Liver (tissue), 8 donors: ENCODE measurements at regions not wholly inside any gene's neighbourhood (a gene's known extent, or its start where the extent isn't known, plus 50 kb on each side); places are given as distances from the start of the nearest gene placed in this dataset.

Experiments used
- DNase-seq: peaks from one replicate; pipeline ENCODE4 v3.0.0-alpha.2; 2017; ENCODE audit warnings: low spot score
- H3K27ac ChIP-seq, 2 donors: one replicate each; pipeline ENCODE4 v1.7.0; 2013; ENCODE audit warnings: inconsistent platforms in 2 of 2, low read length in 2 of 2, control low read depth in 1 of 2, low read depth in 1 of 2, mild to moderate bottlenecking in 1 of 2
- H3K27me3 ChIP-seq, 4 donors: one replicate each; pipeline versions ENCODE4 v1.6.1 to v1.7.0; 2013; ENCODE audit warnings: low read length in 3 of 4, inconsistent platforms in 1 of 4, mild to moderate bottlenecking in 1 of 4, moderate library complexity in 1 of 4; ENCODE audit not compliant: control insufficient read depth in 4 of 4, insufficient read depth in 4 of 4
- H3K36me3 ChIP-seq, 4 donors: one replicate each; pipeline versions ENCODE4 v1.6.1 to v1.7.0; 2013; ENCODE audit warnings: low read length in 3 of 4, mild to moderate bottlenecking in 3 of 4, low read depth in 1 of 4, moderate library complexity in 1 of 4; ENCODE audit not compliant: control insufficient read depth in 4 of 4, insufficient read depth in 3 of 4
- H3K4me1 ChIP-seq, 4 donors: one replicate each; pipeline versions ENCODE4 v1.6.1 to v1.7.0; 2013; ENCODE audit warnings: low read length in 3 of 4, mild to moderate bottlenecking in 3 of 4, moderate library complexity in 1 of 4; ENCODE audit not compliant: control insufficient read depth in 4 of 4, insufficient read depth in 4 of 4
- H3K4me3 ChIP-seq, 3 donors: one replicate each; pipeline versions ENCODE4 v1.6.1 to v1.7.0; 2013; ENCODE audit warnings: low read length in 3 of 3, control low read depth in 1 of 3, low read depth in 1 of 3, mild to moderate bottlenecking in 1 of 3
- H3K9ac ChIP-seq, 2 donors: one replicate each; pipeline ENCODE4 v1.7.0; 2013; ENCODE audit warnings: low read length in 2 of 2, mild to moderate bottlenecking in 2 of 2, moderate library complexity in 2 of 2, control low read depth in 1 of 2, low read depth in 1 of 2
- H3K9me3 ChIP-seq, 4 donors: one replicate each; pipeline versions ENCODE4 v1.6.1 to v1.7.0; 2013; ENCODE audit warnings: low read length in 3 of 4; ENCODE audit not compliant: control insufficient read depth in 4 of 4
- FOXA1 ChIP-seq: IDR thresholded peaks from 2 replicates; pipeline ENCODE4 v1.6.1; 2016; ENCODE audit warnings: antibody characterized with exemption
- FOXA2 ChIP-seq: IDR thresholded peaks from 2 replicates; pipeline ENCODE4 v1.6.1; 2016; ENCODE audit warnings: antibody characterized with exemption
- GABPA ChIP-seq, 2 donors: IDR thresholded peaks in 1 of 2; conservative IDR thresholded peaks in 1 of 2; 2 replicates each; pipeline ENCODE4 v1.6.1; 2016; ENCODE audit warnings: antibody characterized with exemption in 2 of 2, mild to moderate bottlenecking in 1 of 2, moderate library complexity in 1 of 2
- HNF4A ChIP-seq, 2 donors: conservative IDR thresholded peaks; 2 replicates each; pipeline ENCODE4 v1.6.1; 2016; ENCODE audit warnings: antibody characterized with exemption in 2 of 2, mild to moderate bottlenecking in 2 of 2
- JUND ChIP-seq, 2 donors: IDR thresholded peaks; 2 replicates each; pipeline ENCODE4 v1.6.1; 2016; ENCODE audit warnings: antibody characterized with exemption in 2 of 2
- NR2F2 ChIP-seq: IDR thresholded peaks from 2 replicates; pipeline ENCODE4 v1.6.1; 2016; ENCODE audit warnings: antibody characterized with exemption
- RAD21 ChIP-seq, 2 donors: IDR thresholded peaks; 2 replicates each; pipeline ENCODE4 v1.6.1; 2016; ENCODE audit warnings: antibody characterized with exemption in 2 of 2, mild to moderate bottlenecking in 2 of 2
- RXRA ChIP-seq, 2 donors: IDR thresholded peaks; 2 replicates each; pipeline ENCODE4 v1.6.1; 2017 to 2018; ENCODE audit warnings: antibody characterized with exemption in 2 of 2, mild to moderate bottlenecking in 1 of 2
- SP1 ChIP-seq: IDR thresholded peaks from 2 replicates; pipeline ENCODE4 v1.6.1; 2018; ENCODE audit warnings: antibody characterized with exemption, mild to moderate bottlenecking
- TAF1 ChIP-seq: conservative IDR thresholded peaks from 2 replicates; pipeline ENCODE4 v1.6.1; 2016; ENCODE audit warnings: antibody characterized with exemption, mild to moderate bottlenecking
- YY1 ChIP-seq: IDR thresholded peaks from 2 replicates; pipeline ENCODE4 v1.6.1; 2016; ENCODE audit warnings: antibody characterized with exemption, mild to moderate bottlenecking
- whole genome bisulfite sequencing: extraction: QIAGEN DNeasy Blood & Tissue Kit; methylation state at CpG from one replicate; pipeline ENCODE4 v1.1.7; 2013; 5-methylcytosine and 5-hydroxymethylcytosine counted together
- TF ChIP-seq, protein P1 (sequence below): IDR thresholded peaks from 2 replicates; pipeline ENCODE4 v1.6.1; 2016; ENCODE audit warnings: antibody characterized with exemption
- TF ChIP-seq, protein P2 (sequence below): IDR thresholded peaks from 2 replicates; pipeline ENCODE4 v1.6.1; 2016; ENCODE audit warnings: antibody characterized with exemption
- TF ChIP-seq, protein P3 (sequence below): IDR thresholded peaks from 2 replicates; pipeline ENCODE4 v1.6.1; 2016; ENCODE audit warnings: antibody characterized with exemption
- TF ChIP-seq, protein P4 (sequence below): IDR thresholded peaks from 2 replicates; pipeline ENCODE4 v1.6.1; 2016; ENCODE audit warnings: antibody characterized with exemption, mild to moderate bottlenecking
- TF ChIP-seq, protein P5 (sequence below): fragments of 150-350 bp; IDR thresholded peaks from 2 replicates; pipeline ENCODE4 v1.5.1; 2017; ENCODE audit warnings: improper control_type of control experiment, low read depth, low read length; ENCODE audit not compliant: missing input control
- donor health status: healthy.
- donor health status: healthy.
- donor health status: healthy.
- donor health status: healthy.
- donor health status: healthy.

DNA sequence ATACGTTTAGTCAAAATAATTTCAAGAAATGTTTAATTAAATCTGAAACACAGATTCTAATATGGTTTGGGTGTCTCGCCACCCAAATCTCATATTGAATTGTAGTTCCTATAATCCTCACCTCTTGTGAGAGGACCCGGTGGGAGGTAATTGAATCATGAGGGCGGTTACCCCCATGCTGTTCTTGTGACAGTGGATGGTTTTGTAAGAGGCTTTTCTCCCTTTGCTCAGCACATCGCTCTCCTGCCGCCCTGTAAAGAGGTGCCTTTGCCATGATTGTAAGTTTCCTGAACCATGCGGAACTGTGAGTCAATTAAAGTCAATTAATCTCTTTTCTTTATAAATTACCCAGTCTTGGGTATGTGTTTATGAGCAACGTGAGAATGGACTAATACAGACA is 1045.1 kb upstream of the POU3F3 start:
- no peaks in the 10 kb centered on the region for H3K36me3 ChIP-seq

DNA sequence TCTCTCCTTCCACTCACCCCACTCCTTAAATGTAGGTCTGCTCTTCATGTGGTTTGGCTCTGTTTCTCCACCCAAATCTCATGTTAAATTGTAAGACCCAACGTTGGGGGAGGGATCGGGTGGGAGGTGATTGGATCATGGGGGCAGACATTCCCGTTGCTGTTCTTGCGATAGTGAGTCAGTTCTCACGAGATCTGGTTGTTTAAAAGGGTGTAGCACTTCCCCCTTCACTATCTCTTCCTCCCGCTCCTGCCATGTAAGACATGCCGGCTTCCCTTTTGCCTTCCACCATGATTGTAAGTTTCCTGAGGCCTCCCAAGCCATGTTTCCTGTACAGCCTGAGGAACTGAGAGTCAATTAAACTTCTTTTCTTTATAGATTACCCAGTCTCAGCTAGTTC is 1044.5 kb upstream of the POU3F3 start:
- no peak overlapping the region for H3K9ac ChIP-seq
- DNase-seq = no peak
- H3K36me3 ChIP-seq = no peaks in the 10 kb centered on the region
- H3K9me3 ChIP-seq = peaks cover 0 to 2% (median 0%) of the 10 kb centered on the region in 4 donors
- no peaks in the 10 kb centered on the region for H3K4me1 ChIP-seq
- no peak for TF ChIP-seq YY1
- H3K27ac ChIP-seq = no peak overlapping the region
- 65% methylated on average over 7 of the region's 7 CpGs for WGBS
- no peaks in the 10 kb centered on the region for H3K27me3 ChIP-seq
- no peak overlapping the region for H3K4me3 ChIP-seq

More for the DNA sequence above, 1045.1 kb upstream of the POU3F3 start:
- no peak overlapping the region for H3K27ac ChIP-seq
- TF ChIP-seq, protein P1, sequence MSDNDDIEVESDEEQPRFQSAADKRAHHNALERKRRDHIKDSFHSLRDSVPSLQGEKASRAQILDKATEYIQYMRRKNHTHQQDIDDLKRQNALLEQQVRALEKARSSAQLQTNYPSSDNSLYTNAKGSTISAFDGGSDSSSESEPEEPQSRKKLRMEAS = no peak
- no peak for TF ChIP-seq TAF1
- no peak for TF ChIP-seq JUND (IDR thresholded peaks at IDR 0.05)
- no peak for TF ChIP-seq HNF4A (conservative IDR thresholded peaks at IDR 0.05)
- no peak overlapping the region for H3K9ac ChIP-seq
- WGBS = 79% methylated on average over 8 of the region's 8 CpGs
- DNase-seq = no peak
- no peaks in the 10 kb centered on the region for H3K27me3 ChIP-seq
- H3K9me3 ChIP-seq = peaks cover 0 to 2% (median 0%) of the 10 kb centered on the region in 4 donors
- no peak overlapping the region for H3K4me3 ChIP-seq
- H3K4me1 ChIP-seq = no peaks in the 10 kb centered on the region

DNA sequence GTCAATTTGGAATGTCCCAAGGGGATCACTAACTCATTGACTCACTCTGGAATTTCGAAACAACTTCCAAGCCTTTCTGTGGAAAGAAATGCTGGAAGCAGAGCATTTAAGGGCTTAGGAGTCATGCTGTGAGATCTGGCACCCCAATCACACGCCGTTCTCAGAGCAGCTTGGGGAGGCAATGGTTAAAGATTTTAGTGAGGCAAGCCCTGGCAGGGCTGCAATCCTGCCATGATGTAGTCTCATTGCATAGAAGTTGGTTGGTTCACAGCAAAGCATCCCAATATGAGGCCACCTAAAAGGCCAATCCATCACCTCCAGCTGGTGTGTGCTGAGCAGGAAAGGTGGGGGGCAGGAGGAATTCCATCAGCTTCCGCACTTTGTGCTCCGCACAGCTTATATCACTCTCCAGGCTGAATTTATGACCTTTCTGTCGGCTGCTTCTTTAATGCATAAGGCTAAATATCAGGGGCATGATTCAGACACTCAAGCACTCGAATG is 1043.9 kb upstream of the POU3F3 start:
- H3K4me1 ChIP-seq = no peaks in the 10 kb centered on the region
- no peak overlapping the region for H3K9ac ChIP-seq
- no peaks in the 10 kb centered on the region for H3K36me3 ChIP-seq
- H3K9me3 ChIP-seq = peaks cover 0 to 2% (median 0%) of the 10 kb centered on the region in 4 donors
- 73% methylated on average over 7 of the region's 7 CpGs for WGBS
- H3K27me3 ChIP-seq = no peaks in the 10 kb centered on the region
- H3K4me3 ChIP-seq = no peak overlapping the region
- H3K27ac ChIP-seq = no peak overlapping the region
- no peak for TF ChIP-seq SP1
- no peak for TF ChIP-seq JUND (IDR thresholded peaks at IDR 0.05)
- TF ChIP-seq TAF1 = no peak
- TF ChIP-seq FOXA1 = no peak
- TF ChIP-seq YY1 = no peak
- no peak for TF ChIP-seq HNF4A (conservative IDR thresholded peaks at IDR 0.05)
- no peak for DNase-seq

DNA sequence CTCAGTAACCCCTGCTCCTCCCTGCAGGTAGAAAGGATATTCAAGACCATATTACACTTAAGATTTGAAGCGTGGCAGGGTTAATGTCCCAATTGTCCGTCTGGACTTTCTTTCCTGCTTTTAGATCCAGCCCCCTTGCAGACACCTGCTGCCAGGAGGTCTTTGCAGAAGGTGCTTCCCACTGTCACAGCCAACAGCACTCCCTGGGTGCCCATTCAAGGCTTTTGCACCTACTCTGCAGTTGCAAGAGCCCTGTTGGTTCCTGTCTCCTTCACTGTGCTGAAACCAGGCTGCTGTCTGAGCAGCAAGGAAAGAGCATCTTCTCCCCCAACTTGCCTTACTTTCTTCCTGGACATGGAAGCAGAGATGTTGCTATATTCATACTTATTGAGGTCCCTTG is 1043.0 kb upstream of the POU3F3 start:
- Histone ChIP-seq H3K9me3 (peaks cover 0 to 2% (median 0%) of the 10 kb centered on the region in 4 donors), H3K9ac (no peak overlapping the region), H3K27me3 (no peaks in the 10 kb centered on the region), H3K36me3 (no peaks in the 10 kb centered on the region), H3K4me3 (no peak overlapping the region), H3K4me1 (no peaks in the 10 kb centered on the region), H3K27ac (no peak overlapping the region)
- WGBS = 75% methylated on average over 2 of the region's 2 CpGs
- no peak for DNase-seq
- TF ChIP-seq, protein P2, sequence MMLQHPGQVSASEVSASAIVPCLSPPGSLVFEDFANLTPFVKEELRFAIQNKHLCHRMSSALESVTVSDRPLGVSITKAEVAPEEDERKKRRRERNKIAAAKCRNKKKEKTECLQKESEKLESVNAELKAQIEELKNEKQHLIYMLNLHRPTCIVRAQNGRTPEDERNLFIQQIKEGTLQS = no peak
- TF ChIP-seq, protein P3, sequence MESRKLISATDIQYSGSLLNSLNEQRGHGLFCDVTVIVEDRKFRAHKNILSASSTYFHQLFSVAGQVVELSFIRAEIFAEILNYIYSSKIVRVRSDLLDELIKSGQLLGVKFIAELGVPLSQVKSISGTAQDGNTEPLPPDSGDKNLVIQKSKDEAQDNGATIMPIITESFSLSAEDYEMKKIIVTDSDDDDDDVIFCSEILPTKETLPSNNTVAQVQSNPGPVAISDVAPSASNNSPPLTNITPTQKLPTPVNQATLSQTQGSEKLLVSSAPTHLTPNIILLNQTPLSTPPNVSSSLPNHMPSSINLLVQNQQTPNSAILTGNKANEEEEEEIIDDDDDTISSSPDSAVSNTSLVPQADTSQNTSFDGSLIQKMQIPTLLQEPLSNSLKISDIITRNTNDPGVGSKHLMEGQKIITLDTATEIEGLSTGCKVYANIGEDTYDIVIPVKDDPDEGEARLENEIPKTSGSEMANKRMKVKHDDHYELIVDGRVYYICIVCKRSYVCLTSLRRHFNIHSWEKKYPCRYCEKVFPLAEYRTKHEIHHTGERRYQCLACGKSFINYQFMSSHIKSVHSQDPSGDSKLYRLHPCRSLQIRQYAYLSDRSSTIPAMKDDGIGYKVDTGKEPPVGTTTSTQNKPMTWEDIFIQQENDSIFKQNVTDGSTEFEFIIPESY = no peak
- TF ChIP-seq RXRA (IDR thresholded peaks at IDR 0.05) (no peak), RAD21 (IDR thresholded peaks at IDR 0.05) (no peak), SP1 (no peak), GABPA (IDR thresholded peaks at IDR 0.05 in 1 of 2, conservative IDR thresholded peaks at IDR 0.05 in 1 of 2) (no peak), FOXA2 (no peak), NR2F2 (no peak)
- TF ChIP-seq, protein P4, sequence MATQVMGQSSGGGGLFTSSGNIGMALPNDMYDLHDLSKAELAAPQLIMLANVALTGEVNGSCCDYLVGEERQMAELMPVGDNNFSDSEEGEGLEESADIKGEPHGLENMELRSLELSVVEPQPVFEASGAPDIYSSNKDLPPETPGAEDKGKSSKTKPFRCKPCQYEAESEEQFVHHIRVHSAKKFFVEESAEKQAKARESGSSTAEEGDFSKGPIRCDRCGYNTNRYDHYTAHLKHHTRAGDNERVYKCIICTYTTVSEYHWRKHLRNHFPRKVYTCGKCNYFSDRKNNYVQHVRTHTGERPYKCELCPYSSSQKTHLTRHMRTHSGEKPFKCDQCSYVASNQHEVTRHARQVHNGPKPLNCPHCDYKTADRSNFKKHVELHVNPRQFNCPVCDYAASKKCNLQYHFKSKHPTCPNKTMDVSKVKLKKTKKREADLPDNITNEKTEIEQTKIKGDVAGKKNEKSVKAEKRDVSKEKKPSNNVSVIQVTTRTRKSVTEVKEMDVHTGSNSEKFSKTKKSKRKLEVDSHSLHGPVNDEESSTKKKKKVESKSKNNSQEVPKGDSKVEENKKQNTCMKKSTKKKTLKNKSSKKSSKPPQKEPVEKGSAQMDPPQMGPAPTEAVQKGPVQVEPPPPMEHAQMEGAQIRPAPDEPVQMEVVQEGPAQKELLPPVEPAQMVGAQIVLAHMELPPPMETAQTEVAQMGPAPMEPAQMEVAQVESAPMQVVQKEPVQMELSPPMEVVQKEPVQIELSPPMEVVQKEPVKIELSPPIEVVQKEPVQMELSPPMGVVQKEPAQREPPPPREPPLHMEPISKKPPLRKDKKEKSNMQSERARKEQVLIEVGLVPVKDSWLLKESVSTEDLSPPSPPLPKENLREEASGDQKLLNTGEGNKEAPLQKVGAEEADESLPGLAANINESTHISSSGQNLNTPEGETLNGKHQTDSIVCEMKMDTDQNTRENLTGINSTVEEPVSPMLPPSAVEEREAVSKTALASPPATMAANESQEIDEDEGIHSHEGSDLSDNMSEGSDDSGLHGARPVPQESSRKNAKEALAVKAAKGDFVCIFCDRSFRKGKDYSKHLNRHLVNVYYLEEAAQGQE = no peak
- TF ChIP-seq, protein P5, sequence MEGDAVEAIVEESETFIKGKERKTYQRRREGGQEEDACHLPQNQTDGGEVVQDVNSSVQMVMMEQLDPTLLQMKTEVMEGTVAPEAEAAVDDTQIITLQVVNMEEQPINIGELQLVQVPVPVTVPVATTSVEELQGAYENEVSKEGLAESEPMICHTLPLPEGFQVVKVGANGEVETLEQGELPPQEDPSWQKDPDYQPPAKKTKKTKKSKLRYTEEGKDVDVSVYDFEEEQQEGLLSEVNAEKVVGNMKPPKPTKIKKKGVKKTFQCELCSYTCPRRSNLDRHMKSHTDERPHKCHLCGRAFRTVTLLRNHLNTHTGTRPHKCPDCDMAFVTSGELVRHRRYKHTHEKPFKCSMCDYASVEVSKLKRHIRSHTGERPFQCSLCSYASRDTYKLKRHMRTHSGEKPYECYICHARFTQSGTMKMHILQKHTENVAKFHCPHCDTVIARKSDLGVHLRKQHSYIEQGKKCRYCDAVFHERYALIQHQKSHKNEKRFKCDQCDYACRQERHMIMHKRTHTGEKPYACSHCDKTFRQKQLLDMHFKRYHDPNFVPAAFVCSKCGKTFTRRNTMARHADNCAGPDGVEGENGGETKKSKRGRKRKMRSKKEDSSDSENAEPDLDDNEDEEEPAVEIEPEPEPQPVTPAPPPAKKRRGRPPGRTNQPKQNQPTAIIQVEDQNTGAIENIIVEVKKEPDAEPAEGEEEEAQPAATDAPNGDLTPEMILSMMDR = no peak
